ENCODE measurements at regions not wholly inside any gene's neighbourhood (a gene's known extent, or its start where the extent isn't known, plus 50 kb on each side); places are given as distances from the start of the nearest gene placed in this dataset.
A peak's percentile ranks its signal among the peaks of the same experiment; 100 is the strongest.
"Not testable (repeated sequence)": the region's sequence is repeated elsewhere in the genome, so short reads cannot be mapped to it uniquely, and the experiment has no call there.

DNA sequence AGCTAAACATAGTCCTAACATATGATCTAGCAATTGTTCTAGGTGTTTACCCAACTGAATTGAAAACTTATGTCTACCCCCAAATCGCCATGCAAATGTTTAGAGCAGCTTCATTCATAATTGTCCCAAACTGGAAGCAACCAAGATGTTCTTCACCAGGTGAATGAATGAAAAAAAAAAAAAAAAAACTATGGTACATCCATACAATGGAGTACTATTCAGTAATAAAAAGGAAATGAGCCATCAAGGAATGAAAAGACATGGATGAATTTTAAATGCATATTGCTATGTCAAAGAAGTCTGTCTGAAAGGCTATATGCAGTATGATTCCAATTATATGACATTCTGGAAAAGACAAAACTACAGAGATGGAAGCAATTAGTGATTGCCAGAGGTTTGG is 98.6 kb upstream of the ITPRID2 start:
- FAIRE-seq: no peak

DNA sequence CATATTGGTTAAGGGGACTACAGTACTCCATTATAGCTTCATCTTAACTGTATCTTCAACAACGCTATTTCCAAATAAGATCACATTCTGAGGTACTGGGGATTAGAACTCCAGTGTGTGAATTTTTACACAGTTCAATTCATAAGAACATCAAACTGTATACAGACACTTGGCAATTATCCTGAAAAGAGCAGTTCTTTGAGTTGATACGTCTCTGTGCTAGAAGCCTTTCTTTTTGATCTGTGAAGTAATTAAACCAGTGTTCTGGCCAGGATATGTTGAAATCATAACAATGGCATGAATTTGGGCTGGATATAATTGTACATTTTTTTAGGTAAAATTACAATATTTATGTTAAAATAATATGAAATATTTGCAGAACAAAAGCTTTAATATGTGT is 93.5 kb upstream of the ITPRID2 start:
- FAIRE-seq: no peak

DNA sequence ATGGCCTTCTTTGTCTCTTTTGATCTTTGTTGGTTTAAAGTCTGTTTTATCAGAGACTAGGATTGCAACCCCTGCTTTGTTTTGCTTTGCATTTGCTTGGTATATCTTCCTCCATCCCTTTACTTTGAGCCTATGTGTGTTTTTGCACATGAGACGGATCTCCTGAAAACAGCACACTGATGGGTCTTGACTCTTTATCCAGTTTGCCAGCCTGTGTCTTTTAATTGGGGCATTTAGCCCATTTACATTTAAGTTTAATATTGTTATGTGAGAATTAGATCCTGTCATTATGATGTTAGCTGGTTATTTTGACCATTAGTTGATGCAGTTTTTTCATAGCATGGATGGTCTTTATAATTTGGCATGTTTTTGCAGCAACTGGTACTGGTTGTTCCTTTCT is 89.2 kb upstream of the ITPRID2 start:
- FAIRE-seq: not testable (repeated sequence)

DNA sequence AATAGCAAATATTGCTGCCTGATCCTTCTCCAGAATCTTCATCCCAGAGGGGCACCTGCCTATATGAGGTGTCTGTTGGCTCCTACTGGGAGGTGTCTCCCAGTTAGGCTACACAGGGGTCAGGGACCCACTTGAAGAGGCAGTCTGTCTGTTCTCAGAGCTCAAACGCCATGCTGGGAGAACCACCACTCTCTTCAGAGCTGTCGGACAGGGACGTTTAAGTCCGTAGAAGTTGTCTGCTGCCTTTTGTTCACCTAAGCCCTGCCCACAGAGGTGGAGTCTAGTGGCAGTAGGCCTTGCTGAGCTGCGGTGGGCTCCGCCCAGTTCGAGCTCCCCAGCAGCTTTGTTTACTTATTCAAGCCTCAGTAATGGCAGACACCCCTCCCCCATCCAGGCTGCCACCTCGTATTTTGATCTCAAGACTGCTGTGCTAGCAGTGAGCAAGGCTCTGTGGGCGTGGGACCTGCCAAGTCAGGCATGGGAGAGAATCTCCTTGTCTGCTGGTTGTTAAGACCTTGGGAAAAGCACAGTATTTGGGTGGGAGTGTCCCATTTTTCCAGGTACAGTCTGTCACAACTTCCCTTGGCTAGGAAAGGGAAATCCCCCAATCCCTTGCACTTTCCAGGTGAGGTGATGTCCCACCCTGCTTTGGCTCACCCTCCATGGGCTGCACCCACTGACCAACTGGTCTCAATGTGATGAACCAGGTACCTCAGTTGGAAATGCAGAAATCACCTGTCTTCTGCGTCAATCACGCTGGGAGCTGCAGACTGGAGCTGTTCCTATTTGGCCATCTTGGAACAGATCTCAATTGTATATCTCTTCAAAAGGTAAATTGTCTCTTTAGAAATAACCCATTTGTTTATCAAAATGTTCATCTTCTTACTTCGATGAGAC is 87.4 kb upstream of the ITPRID2 start:
- not testable (repeated sequence) for FAIRE-seq

DNA sequence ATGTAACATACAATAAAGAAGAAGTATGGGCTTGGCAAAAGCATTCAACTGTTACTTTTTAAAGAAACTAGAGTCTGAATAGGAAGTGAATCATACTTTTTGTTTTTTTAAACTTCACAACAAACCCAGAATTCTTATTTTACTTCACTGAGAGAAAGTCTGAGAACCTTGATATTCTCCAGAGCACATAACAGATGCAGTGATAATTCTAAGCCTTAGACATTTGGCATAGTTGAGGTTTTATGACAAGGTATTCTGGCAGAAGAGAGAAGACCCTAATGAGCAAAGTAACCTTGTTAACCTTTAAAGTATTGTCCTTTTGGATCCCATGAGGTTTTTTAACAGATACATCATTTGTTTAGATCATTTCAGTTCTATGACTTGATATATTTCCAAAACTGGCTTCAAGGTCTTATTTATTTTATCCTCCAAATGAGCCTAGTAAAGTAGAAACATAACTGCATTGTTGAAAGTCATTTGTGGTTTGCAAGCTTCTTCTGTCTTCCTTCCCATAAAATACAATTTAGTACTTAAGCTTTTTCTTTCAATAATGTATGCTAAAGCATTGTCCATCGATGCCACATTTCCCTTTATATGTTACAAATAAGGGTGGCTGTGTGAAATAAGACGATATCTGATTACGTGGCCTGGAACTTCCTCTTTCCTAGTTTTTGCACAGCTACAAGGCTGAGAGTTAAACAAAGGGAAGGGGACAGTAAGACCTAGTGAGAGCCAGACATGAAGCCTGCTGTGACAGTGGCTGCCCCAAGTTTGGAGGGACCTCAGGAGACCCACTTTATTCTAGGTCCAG is 86.1 kb upstream of the ITPRID2 start:
- no peak for FAIRE-seq

DNA sequence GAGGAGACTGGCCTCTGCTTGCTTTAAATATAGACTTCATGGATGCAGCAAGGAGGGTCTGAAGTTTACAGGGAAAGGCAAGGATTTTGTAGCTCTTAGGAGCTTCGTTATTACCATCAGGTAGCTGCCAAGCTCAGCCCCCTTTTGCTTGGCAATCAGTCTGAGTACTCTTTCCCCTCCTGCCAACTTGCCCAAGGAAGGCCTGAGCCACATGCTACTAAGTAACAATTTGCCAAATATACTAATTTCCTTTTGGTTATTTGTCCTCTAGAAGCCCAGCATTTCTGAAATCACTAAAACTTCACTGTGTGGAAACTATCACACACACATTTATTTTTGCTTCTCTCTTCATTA is 85.5 kb upstream of the ITPRID2 start:
- no peak for FAIRE-seq

DNA sequence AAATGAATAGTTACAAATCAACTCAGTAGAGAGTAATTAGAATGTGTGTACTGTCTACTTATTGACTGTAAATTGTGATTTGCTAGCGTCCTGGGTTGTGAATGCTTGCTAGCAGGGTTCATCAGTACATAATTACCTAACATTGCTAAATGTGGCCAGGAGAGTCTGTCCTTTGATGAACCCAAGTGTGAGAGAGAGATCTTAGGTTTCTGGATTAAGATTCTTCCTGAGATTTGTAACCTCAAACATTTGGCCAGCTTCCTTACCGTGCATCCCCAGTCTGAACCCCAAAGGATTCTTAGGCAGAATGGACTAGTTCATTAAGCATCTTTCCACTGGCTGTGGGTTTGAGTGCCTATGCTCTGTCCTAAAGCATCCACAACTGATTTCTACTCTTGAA is 84.0 kb upstream of the ITPRID2 start:
- no peak for FAIRE-seq

DNA sequence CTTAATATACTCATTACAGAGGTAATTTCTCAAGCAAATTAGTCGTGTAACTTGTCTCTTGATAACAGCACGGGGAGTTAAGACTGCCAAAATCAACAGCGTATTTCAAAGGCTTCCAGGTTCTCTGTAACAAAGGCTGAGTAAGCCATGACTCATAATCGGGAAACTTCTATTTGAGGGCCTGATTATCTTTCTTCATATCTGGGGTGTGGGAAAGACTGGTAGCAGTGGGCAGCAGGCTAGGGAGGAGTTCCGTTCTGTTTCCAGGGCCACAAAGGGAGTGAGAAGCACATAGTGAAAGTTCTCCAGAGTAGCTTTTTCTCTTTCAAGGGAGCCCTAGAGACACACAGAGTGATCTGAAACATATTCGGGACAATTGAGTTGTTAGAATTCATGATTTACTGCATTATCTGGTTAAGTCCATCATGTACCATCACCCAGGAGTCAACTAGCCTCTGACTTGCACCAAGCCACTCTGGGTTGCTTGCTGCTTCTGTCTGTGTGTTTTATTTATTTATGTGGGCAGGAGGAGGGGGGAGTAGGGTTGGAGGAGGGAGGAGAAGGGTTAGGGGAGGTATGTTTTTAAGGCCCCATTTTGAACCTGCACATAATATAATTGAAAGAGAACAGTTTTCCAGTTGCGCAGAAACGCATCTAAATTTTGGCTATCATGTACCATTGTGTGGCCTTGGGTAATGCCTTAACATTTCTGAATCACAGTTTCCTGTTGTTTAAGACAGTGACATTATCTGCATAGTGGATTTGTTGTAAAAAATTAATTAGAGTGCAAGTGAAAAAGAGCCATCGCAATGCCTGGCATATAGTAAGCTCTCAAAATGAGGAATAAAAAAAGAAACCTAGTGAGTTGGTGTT is 80.5 kb upstream of the ITPRID2 start:
- peak; percentile 95 for FAIRE-seq

DNA sequence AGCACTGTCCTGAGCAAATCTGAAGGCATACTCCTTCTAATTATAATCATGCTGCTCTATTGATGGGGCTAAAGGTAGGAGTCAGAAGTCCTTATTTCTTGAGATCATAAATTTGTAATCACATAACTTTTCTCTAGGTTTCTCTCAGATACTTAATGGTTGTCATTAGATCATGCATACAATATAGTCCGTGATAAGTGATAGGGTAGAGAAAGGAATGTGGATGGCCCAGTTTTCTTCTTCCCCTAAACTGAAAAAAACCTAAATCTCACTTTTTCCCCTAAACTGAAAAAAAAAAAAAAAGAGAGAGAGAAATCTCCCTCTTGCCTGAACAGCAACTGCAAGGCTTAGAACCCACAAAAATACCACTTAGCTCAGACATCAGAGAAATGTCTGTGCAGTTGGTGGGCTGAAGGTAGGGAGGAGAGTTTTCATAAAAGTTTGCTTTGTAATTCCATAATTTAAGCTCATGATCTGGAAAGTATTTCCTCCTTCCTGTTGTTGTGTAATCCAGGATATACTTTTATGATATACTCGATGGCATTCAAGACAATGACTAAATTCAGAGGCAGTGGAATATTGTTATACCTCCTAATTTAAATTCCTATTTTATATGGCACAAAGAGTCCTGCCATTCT is 79.3 kb upstream of the ITPRID2 start:
- no peak for FAIRE-seq

DNA sequence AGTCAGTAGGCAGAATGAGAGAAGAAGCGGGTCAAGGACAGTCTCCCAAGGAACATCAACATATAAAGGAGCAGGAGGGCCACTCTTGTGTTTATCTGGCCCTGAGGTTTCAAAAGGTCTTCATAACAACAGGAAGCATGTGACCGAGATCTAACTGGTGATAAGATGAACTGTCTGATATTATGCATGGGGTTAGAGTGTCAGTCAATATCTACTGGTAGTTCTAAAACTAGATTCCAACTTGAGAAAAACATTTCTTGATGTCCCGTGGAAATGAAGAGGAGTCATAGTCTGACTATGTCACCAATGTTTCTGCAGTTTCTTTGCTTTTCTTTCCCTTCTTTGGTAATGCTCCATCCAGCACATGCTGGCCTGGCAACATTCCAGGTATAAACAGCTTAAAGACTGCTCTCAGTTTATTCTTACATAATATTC is 77.5 kb upstream of the ITPRID2 start:
- FAIRE-seq: no peak

DNA sequence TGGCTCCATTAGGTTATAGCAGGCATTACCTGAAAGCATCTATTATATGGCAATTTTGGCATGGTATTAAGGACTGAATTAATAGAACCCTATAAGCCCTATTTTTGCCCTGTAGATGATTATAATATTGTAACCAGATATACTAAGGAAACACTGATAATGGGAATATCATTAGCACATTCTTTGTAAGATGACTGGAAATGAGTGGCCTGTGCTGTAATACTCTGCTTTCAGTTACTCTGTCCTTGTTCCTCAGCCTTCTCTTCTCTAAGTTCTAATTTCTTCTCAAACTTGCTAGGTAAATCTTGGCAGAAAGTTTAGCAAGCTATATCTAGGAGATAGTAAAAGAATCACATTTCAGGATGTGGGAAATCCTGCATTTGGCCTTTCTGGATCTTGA is 74.0 kb upstream of the ITPRID2 start:
- FAIRE-seq: no peak

DNA sequence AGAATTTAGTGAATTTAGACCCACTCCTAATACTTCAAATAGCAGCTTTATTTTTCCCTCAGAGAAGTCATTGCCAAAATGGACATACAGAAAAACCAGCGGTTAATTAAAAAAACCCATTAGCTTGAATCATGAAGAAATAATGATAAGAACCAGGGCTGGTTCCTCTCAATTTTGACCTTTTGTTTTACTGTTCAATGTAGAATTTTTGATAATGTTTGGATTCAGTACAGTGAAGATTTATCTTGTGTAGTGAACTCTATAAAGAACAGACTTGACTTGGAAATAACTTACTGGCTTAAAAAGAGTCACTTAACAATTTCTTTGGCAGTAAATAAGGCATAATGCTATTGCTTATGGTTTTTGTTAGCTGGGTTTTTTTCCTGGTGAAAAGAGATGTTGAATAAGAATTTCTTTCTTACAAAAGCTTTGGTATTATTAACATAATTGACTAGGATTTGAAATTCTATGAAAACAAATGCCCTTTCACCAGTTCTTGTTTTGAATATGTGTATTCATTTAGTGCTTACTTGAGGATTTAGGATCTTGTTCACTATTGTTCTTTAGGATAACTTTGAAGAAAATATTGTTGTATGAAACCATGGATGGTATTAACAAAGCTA is 73.4 kb upstream of the ITPRID2 start:
- FAIRE-seq: peak; percentile 30

DNA sequence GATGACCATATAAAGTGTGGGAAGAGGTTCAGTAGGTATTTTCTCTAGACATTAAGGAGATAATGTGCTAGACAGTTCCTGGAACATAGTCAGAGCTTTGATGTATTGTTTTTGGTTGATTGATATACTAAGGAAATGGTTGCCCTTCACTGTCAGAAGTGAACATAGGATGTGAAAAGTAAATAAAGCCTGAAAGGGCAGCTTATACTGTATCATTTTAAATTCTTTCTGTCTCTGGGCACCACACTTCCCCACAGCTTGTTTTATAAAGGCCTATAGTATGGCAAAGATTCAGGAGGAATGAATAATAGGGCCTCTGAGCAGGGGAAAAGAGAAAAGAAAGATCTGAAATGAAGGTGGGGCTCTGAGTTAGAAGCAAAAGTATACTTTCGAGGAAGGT is 72.7 kb upstream of the ITPRID2 start:
- FAIRE-seq: no peak

DNA sequence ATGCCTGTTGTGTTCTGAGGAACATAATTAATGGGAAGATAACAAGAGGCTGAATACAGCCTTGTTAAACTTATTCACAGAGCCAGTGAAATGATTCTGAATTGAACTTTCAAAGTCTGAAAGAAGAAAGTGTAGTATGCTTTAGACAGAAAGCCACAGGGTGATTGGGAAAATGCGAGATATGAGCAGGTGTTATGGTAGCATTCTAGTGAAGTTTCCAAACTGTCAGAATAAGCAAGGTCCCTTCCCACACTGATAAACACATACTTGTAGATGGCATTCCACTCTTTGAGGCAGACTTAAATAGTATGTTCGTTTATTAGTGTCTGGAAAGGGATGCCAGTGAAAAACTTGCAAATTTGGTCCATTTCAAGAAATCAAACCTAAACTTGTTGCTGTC is 70.5 kb upstream of the ITPRID2 start:
- FAIRE-seq: no peak

DNA sequence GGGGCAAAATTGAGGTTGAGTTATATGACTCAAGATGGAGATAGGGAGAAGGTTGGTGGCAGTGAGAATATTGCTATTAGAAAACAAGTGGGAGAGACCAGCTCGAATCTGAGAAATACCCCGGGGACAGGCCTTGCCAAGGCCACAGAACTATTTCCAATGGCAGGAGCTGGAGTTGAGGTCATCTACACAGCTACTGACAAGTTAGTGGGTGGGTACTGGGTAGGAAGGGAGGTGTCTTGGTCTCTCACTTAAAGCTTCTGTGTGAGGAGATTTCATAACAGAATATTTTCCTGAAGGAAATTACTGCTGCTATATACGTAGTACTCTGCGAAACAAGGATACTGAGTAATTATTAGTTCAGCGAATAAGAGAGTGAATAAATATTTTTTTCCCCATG is 69.4 kb upstream of the ITPRID2 start:
- no peak for FAIRE-seq

DNA sequence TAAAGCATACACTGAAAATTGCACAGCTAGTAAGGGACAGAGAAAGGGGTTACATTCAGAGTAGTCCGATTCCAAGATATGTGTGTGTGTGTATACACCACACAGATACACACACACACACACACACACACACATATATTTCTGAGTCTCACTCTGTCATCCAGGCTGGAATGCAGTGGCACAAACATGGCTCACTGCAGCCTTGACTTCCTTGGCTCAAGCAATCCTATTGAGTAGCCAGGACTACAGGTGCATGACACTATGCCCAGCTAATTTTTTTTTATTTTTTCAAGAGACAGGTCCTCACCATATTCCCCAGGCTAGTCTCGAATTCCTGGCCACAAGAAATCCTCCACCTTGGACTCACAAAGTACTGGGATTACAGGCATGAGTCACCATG is 68.1 kb upstream of the ITPRID2 start:
- FAIRE-seq: no peak

DNA sequence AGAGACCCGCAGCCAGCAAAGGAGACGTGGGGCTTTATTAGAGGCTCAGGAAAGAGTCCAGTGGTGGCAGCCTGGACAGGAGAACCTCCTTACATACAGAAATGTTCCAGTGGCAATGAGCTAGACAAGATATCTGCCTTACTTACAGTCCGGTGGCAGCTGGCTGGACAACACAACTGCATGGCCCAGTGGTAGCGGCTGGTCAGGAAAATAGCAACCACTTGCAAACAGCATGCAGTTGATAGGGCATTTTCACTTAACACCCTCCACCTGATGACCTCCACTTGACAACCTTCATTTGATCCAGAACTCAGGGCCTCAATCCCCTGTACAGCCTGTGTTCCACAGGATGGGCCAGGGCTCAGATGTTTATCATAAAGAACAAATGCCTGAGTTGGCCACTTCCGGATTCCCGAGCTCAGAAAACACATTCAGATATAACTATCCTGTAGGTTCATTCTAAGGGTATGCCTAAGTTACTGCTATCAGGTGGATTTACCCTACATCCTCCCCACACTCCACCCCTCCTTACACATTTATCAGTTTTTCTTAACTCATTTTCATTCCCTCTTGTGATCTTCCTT is 63.3 kb upstream of the ITPRID2 start:
- no peak for FAIRE-seq

DNA sequence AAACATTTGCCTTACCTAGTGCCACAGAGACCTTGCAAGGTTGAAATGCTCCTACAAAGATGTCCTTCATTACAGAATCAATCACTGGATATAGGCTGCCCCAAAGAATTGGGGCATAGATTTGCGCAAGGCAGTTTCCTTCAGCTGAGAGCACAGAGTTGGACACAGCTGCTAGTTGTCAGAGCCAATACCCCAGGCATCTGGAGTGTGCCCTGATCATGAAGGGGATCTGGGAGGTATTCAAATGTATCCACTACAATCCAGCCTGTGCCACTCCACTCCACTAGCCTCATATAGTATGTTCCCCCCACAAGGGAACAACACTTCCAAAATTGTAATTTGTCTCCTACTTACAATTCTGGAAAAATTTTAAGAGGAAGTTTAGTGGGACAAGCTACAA is 62.3 kb upstream of the ITPRID2 start:
- no peak for FAIRE-seq

DNA sequence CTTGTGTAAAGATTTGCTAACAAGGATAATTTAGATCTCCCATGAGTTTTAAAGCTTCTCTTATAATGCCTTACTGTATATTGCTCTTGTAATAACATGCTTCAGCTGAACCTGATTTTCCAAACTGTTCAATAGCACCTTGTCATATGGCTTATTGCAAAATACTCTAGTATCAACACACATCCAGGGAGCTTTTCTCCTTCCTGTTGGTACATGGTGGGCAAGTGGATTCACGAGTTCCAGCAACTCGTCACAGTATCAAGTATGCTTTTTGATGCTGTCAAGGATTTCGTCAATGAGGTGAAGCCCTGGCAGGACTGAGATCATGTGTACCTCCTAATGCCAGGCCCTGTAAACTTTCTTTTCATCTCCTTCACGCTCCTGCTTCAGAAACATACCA is 59.5 kb upstream of the ITPRID2 start:
- FAIRE-seq: no peak

DNA sequence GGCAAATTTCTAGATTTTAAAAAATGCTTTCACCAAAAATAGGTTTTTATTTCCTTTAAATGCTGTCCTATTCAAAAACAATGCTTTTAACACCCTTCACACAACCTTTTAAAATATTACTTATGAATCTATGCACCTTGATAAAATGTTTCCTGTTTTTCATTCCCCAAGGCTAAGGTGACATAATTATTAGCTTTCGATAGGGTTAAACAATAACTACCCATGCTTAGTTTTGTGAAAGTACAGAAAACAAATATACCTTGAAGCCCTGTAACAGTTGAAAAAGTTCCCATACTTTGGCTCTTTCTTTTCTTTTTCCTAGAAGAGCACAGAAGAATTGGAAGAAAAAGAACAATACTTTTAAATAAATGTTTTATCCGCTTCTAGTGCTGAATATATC is 54.9 kb upstream of the ITPRID2 start:
- FAIRE-seq: no peak

DNA sequence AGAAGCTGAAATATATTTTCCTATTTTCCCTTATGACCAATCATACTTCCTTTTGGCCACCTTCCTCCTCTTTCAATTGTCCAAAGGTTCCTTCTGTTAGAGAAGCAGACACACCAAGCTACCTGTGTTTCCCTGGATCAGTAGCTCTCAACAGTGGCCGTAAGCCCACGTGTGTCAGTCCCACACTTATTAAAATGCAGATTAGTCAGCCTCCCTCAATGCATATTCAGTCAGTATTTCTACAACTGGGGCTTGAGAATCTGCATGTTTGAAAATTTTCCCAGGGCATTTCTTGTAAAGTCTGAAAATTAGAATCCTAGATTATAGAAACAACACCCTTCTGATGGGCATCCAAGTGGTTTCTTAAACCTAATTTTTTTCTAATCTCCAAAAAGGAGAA is 54.0 kb upstream of the ITPRID2 start:
- no peak for FAIRE-seq

DNA sequence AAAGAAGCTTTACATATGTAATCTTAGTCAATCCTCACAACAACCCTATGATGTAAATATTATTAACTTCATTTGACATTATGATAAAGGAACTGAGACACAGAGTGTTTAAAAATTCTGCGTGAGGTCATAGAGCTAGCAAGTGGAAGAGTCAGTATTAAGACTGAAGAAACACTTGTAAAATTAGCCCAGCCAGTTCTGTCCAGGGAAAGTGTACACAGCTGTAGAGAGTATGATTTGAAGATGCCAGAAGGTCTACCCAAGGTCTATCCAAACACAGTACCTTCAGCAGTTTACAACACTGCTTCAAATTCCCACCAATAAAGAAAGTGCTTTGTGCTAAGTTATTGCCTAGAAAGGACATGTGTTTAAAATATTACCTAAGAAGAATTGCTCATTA is 51.7 kb upstream of the ITPRID2 start:
- no peak for FAIRE-seq
